GM19099 (cell line): ENCODE measurements at regions not wholly inside any gene's neighbourhood (a gene's known extent, or its start where the extent isn't known, plus 50 kb on each side); places are given as distances from the start of the nearest gene placed in this dataset.

ENCODE experiments used
- POLR2A ChIP-seq: IDR thresholded peaks from 3 replicates; pipeline ENCODE4 v1.6.1; 2011; ENCODE audit warnings: low read depth; ENCODE audit not compliant: insufficient read length; ENCODE audit errors: extremely low read depth

DNA sequence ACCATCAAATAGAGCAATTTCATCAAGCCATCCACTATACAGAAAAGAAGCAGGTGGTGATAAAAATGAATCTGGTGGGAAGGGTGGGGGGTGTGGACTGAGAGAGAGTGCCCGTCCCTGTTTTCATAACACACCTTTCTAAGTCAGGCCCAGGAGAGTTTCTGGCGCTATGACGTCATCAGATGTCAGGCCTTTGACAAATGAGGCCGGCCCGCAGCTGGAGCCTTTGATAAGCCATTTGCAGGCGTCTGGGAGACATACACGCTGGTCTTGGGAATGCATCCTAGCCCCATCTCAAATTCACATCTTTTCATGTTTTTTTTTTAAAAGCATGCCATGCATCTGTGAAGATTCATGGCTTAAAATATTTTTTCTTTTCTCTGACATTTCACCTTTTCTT is 404.5 kb downstream of the BCOR start:
- TF ChIP-seq POLR2A, result no peak

DNA sequence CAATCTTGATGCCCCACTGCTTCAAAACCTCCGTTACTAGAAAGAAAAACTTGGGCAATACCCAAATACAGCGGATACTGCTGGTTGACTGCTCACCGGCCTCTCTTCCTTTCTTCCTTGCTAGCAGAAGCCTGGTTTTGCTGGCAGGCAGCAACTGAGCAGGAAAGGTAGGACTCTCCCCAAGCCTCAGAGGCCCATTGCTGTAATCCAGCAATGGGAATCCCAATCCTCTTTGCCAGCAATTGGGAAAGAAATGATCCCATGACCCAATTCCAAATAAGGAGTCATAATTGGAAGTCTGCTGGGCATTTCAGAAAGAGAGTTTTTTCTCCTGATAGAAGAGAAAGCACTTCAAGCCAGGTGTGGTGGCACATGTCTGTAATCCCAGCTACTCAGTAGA is 394.5 kb downstream of the BCOR start:
- no peak for TF ChIP-seq POLR2A

DNA sequence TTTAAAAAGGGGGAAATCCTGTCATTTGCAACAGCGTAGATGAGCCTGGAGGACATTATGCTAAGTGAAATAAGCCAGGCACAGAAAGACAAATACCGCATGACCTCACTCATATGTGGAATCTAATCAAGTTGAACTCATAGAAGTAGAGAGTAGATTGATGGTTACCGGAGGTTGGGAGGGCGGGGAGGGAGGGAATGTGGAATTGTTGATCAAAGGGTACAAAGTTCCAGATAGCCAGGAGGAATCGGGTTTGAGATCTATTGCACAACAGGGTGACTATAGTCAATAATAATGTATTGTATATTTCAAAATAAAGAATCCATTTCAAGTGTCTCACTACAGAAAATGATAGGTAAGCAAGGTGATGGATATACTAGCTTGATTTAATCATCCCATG is 393.2 kb downstream of the BCOR start:
- TF ChIP-seq POLR2A, result no peak

DNA sequence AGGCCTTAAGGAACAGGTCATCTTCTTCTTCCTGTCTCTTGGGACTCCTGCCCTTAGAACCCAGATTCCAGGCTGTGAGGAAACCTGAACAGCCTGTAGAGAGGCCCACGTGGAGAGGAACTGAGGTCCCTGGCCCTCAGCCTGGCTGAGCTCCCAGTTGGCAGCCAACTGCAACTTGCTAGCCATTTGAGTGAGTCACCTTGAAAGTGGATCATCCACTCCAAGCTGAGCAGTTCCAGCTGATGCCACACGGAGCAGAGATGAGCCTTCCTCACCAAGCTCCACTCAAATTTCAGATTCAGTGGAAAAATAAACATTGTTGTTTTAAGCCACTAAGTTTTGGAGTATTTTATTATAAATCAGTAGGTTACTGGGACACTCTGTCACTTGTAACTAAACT is 392.5 kb downstream of the BCOR start:
- no peak for TF ChIP-seq POLR2A

DNA sequence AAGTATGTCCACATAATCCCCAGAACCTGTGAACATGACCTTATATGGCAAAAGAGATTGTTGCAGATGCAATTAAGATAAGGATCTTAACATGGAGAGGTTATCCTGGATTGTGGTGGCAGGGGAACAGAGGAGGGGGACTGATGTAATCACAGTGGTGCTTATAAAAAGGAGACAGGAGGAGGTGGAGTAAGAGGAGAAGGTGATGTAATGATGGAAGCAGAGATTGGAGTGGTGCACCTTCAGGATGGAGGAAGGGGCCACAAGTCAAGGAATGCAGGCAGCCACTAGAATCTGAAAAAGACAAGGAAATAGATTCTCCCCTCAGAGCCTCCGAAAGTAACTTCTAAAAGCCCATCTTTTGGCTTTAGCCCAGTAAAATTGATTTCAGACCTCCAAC is 388.4 kb downstream of the BCOR start:
- TF ChIP-seq POLR2A, result no peak

DNA sequence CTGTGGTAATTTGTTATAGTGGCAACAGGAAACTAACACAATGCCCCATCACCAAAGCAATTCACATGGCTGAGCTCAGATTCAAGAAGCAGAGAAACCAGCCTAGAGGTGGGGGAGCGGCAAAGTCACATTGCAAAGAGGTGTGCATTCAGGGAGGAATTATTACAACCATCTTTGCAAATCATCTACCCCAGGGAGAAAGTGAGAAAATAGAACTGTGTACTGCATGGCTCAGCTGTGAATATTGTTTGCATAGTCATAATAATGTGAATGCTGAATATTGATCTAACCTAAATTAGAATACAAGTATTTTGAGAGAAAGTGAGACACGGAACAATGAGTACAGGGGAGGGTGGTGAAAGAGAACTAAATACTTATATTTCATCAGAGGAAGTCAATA is 387.9 kb downstream of the BCOR start:
- no peak for TF ChIP-seq POLR2A

DNA sequence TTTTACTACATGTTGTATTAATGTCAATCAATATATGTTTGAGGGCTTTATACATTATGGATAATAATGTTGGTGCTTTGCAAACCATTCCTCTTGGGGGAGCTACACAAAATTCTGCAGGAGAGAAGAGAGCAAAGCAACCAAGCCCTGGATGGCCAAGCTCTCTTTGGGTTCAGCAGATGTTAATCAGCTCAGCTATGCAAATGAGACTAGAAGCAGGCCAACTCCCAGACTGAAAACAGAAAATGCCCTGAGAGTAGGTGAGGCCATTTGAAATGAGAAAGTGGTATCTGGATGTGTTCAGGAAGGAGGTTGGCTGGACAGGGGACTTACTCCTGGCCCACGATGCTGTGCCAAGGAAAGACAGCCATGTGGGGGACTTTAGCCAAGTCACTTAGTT is 387.0 kb downstream of the BCOR start:
- no peak for TF ChIP-seq POLR2A

DNA sequence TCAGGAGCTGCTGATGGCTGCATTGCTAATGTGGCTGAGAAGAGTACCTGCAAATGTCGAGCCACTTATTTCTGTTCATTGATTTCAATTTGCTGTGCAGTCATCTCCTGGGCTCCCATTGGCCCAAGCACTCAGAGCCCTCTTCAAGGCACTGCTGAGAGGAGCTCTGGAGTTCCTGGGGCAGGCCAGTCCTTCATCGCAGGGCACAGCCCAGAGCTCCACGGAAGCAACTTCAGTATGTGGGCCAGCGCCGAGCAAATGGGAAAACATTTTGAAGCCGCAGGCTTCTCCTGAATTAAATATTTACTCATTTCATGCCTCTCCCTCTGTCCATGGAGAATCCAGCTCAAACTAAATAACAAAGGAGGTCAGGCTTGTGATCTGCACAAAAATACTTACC is 383.3 kb downstream of the BCOR start:
- no peak for TF ChIP-seq POLR2A

DNA sequence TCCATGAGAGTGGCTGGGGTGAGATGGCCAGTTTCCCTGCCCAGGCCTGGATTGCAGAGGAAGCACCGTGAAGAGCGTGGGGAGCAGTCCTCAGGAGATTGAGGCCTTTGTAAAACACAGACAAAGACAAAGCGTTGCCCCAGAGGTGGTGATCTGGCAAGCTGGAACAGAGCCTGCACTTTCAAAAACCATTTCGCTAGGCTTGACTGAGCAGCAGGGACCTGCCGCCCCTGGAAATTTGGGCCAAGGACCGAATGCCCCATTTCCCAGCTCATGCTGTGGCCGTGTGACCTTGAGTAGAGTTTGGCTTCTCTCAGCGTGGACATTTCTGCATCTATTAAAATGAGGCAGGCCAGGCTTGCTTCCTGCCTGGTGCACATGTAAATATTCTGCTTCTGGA is 381.4 kb downstream of the BCOR start:
- TF ChIP-seq POLR2A, result no peak

DNA sequence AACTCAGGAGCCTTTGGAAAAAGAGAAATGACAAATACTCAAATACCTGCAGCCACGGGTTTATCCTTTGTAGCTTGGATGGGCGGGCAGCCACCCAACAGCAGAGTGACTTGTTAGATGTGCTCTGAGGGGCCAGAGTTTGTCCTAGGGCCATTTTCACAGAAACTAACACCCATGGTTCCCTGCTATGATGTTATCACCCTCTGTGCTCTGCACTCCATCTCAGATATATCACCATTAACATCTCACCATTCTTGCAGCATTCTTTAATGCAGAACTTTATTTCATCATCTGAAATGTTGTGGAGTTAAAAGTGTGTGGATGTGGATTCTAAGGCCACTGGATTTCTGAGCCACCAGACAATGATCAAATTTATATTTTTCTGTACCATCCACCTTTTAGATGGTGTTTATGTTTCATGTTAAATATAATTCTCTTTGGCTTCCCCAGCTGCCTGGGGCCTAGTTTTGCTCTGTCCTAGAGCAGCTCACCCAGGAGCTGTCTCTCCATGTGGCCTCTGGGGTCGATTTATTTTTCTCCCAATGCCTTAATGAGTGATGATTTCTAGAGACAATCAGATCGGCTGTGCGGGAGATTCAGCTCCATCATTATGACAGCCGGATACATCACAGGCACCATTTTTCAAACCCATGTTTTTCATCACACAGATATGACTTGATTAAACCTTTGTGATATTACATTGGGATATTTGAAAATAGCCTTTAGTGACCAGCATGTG is 380.8 kb downstream of the BCOR start:
- TF ChIP-seq POLR2A, result no peak

DNA sequence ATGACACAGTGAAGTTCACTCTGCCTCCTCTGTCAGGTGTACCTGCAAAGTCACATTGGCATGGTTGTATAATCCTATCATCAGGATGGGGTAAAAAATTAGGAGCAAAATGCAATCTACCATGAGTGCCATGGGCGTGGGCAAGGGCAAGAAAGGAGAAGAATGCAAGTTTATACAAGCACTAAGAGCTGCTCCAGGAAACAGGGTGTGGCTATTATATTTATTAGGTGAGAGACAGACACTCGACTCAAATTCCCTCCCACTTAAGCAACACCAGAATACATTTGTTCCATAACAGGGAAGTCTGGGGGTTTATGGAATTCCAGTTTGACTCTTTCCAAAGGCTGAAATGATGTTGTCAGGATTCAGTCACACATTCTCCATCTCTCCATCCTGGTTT is 378.8 kb downstream of the BCOR start:
- no peak for TF ChIP-seq POLR2A

DNA sequence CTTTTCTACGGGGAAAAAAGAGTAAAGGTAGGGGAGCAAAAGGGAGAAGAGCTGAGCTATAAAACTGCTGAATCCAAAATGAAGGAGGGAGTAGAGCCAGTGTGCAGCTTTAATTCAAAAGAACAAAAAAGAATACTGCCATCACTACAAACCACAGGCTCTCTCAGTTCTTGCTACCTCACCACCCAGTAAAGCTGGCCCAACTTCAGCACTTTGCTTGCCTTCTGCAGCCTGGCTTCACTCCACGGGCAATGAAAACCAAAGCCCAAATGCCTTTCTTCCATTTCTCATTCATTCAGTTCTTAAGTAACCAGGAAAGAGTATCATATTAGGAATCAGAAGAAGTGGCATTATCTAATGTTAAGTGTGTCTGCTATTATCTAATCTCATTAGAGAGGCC is 376.8 kb downstream of the BCOR start:
- TF ChIP-seq POLR2A, result no peak

DNA sequence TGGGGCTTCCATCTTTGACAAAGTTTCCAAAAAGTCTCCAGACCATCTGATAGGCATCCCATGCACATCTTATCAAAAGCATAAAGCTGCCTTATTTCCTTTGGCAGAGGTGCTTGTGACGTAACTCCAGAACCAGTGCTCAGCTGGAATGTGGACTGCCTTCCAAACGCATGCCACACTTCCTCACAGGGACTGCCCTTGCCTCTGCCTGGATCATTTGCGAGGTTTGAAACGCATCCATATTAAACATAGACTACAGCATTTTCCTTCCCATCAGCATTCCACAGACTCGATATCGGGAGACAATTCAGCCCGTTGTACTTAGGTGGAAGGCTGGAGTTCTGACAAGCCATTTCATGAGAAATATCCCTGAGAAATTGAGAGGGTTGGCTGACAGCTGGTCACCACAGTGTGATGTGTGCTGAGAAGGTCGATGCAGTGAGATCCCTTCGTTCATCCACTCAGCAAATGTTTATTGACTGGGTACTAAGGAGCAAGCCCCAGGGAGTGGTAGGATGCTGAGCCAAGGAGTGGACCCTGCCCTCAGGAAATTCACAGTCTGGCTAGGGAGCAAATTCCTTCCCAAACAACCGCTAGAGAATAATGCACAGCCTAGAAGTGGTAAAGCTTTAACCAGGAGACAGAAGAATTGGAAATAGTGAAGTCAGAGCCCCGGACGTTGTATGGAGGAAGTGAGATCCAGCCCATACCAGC is 376.0 kb downstream of the BCOR start:
- TF ChIP-seq POLR2A, result no peak

DNA sequence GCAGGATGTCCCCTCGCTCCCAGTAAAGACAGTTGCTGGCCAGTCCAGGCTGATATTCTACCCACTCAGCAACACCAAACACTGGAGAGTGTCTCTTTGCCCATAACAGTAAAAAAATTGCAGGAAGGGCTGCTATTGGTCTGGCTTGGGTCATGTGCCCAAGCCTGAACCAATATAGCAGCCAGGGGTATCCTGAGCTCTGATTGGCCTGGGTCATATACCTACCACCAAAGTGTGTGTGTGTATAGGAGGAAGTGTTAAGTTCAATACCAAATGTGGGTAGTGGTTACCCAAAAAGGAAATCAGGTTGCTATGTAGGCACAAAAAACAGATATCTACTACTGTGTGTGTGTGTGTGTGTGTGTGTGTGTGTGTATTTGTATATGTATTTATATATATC is 373.2 kb downstream of the BCOR start:
- TF ChIP-seq POLR2A, result no peak

DNA sequence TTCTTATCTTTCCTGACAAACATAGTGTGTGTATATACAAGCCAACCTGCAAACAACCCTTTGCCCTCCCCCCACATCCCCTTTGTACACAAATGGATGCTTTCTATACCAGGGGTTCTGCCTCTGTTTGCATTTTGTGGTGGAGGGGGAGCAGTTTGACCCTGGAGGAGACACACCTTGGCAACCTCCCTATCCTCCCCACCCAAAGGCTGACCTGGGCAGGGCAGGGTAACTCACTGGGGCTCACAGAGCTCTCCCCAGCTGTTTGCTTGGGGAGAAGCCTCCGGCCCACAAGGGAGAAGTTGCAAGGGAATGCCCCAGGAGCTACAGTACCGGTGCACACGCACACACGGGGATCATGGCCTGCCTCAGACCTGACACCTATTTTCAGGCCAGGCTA is 372.6 kb downstream of the BCOR start:
- no peak for TF ChIP-seq POLR2A

DNA sequence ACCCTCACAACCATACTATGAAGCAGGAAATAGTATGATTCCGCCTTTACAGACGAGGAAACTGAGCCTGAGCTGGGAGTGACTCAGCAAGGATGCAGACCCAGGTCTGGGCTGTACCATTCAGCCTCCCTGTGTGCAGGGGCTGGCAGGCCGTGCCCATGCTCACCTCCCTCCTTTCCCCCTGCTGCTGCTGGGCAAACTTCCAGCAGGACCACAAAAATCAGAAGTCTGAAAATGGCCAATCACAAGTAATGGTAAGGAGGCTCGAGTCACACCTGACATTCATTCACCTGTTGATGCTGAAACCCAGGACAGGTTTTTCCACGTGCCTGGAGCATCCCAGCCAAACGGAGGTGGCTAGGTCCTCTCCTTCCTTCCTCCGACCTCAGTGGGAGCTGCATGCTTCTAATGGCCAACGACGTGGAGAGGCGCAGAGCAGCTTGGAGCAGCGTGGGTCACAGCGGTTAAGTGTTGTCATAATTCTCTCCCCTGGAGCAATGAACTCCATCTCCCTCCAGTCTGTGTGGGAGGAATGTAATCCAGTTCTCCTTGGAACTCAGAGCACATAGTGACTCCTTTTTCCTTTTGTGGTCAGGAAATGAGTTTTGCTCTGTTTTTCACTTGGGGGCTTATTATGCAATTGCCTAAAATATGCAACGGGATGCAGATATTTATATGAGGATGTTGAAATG is 371.7 kb downstream of the BCOR start:
- TF ChIP-seq POLR2A, result no peak

DNA sequence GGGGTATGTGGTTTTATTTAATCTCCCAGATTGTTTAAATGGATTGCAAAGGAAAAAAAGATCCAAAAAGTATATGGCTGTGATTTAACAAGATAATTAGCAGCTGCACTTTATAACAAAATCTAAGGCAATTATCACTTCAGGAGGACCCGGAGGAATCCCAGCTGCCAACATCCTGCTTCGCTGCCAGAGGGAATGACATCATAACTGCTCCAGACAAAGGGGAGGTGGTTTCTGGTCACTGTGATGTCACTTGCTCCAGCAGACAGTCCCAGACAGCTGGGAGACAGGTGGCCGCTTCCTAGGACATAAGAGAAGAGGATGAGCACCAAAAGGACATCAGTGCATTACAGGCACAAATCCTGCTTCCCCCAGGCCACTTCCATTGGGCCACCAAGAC is 371.0 kb downstream of the BCOR start:
- TF ChIP-seq POLR2A, result no peak

DNA sequence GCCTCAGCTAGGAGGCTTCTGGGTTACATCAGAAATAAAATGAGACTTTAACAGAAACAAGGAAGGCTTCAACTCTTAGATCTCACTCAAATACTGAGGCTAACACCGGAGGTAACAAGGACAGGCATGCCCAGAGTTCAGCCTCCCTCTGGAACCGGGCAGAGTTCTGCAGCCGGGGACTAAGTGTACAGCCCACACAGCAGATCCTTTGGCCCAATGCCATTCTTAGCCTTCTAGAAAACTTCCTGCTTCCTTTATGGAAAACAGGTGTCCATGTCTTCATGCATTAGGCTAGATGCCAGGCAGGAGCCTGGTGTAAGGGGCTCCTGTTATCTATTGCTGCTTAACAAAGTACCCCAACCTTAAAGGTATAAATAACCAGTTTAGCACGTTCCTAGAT is 369.7 kb downstream of the BCOR start:
- TF ChIP-seq POLR2A, result no peak
